IPS-NIHi7 (cell line): ENCODE measurements at regions not wholly inside any gene's neighbourhood (a gene's known extent, or its start where the extent isn't known, plus 50 kb on each side); places are given as distances from the start of the nearest gene placed in this dataset.
A peak's percentile ranks its signal among the peaks of the same experiment; 100 is the strongest.
"Not testable (repeated sequence)": the region's sequence is repeated elsewhere in the genome, so short reads cannot be mapped to it uniquely, and the experiment has no call there.

Experiments used
- DNase-seq: peaks from one replicate; pipeline ENCODE4 v3.0.0; 2012; ENCODE audit warnings: mixed read lengths; ENCODE audit errors: extremely low spot score

DNA sequence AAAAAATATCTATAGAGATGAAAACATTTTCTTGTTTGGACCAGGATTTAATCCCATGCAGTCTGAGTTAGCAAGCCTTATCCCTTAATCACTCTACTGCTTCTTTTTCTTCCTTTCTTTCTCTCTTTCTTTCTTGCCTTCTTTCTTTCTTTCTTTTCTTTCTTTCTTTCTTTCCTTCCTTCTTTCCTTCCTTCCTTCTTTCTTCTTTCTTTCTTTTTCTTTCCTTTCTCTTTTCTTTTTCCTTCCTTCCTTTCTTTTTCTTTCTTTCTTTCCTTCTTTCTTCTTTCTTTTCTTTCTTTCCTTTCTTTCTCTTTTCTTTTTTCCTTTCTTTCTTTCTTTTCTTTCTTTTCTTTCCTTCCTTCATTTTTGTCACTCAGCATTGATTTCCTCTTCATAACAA, 434.6 kb downstream of the FAT4 start:
- no peak for DNase-seq

DNA sequence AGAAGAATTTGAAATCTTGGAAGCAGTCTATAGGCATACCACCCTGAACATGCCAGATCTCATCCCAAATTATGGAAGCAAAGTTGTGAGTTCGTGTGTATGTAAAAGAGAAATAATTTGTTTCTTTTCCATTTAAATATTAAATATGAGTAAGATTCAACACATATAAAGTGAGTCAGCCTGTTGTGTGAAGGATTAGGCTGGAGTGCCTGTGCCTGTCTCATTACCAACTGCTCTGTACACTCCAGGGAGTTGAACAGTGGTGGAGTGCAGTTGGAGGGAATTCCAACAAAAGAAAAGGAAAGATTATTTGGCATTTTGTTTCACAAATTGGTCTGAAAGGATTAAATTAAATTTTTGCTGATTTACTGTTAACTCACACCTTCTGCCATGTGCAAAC, 435.6 kb downstream of the FAT4 start:
- DNase-seq: no peak

DNA sequence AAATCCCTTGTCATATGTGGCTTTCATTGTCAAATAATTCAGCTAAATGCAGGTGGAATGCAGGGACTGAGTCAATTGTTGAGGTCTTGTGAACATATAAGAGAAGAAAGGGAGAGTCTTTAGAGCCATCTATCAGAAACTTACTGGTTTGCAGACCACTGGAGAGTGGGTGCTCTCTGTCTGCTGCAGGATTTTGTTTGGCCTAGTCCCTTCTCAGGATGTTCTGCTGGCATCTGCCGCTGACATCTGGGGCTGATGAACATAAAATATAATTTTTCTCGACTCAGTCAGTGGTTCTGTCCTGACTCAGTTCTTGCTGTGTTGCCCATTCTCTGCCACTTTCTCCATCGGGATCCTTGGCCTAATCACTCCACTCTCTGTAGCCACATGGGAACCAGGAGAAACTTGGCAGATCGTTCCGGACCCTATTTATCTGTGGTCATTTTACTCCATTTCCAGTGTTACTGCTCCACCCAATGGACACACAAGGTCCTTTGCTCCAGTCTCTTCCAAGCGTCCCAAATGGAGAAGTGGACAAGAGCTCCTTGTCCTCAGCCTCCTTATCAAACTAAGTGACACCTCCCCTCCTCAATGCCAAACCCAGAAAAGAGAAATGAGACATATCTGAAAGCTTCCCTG, 436.2 kb downstream of the FAT4 start:
- peak; percentile 67 for DNase-seq

DNA sequence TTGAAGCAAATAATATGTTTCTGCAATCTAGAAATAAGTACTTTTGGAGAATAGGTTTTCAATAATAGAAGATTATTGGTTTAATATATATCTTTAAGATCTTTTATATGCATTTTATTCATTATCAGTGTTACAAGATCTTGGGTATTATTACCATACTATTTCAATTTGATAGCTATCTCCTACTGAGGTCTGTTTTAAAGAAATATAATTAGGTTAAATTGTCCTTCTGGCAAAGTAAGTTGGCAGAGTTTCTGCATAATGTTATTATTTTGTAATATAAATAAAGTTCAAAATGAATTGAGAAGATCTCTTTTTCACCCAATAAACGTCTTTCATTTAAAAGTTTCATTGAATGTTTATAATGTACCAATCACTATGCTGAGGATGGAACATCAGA, 443.7 kb downstream of the FAT4 start:
- no peak for DNase-seq

DNA sequence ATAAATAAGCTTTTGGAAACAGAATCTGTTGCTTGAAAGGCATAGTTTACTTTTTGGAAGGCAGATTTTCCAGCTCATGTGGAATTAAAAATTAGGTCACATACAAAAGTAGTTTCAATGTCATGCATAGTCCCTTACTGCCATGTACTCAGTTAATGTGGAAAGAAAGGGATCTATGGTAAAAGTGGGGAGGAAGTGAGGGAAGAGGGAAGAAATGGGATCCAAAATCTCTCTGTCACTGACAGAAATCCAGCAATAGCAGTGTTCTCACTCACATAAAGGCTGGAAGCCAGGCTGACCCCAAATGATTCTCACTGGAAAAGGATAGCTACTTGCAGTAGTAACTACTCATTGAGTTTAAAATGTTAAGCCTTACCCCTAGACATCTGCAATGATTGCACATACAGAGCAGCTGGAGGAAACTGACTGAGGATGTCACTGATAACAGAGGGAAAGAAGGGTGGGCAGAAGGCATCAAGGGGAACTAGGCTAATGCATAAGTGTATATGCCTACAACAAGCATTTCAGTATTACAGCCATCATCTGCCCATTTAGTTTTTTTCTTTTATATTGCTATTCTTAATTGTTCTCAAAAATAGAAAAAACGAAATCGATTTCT, 445.6 kb downstream of the FAT4 start:
- no peak for DNase-seq

DNA sequence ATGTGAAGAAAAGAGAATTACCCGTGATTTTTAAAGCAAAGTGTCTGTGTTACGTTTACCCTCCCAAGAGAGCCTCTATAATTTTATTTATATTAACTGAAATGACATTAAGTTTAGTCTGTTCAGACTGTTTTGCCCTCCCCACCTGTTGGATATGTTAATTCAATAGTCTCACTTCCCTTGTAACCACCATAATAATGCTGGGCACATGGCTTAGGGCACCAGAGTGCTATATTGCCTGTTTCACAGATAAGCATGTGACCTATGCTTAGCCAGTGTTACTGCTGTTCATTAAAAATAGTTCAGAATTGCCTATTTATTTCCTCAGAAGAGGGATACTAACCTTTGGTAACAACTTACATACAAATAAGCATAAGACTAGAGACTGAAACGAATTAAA, 446.2 kb downstream of the FAT4 start:
- no peak for DNase-seq

DNA sequence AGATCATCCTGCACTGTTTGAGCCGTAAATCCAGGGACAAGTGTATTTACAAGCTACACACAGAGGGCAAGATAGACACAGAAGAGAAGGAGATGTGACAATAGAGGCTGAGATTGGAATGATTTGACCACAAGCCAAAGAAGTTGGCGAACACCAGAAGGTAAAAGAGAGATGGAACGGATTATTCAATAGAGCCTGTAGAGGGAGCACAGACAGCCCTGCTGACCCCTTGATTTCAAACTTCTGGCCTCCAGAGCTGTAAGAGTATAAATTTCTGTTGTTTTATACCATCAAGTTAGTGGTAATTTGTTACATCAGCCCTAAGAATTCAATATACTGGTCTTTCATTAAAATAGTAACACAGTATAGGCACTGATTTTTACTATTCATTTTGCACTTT, 447.8 kb downstream of the FAT4 start:
- peak; percentile 22 for DNase-seq

DNA sequence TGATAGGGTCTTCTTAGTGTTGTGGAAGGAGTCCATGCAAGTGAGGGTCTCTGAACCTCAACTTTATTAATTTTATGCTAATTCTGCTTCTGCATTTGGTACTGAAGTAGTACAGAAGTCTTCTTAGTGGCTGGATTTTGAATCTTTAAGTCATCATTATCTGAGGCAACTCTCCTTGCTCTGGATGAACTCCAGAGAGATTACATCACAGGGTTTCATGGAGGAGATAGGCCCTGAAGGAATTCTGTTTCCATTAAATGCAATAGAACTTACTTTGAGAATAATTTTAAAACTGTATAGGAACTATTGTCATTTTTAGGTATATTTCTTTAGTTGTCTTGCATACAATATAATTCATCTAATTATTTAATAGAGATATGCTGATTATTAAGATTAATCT, 451.2 kb downstream of the FAT4 start:
- no peak for DNase-seq

DNA sequence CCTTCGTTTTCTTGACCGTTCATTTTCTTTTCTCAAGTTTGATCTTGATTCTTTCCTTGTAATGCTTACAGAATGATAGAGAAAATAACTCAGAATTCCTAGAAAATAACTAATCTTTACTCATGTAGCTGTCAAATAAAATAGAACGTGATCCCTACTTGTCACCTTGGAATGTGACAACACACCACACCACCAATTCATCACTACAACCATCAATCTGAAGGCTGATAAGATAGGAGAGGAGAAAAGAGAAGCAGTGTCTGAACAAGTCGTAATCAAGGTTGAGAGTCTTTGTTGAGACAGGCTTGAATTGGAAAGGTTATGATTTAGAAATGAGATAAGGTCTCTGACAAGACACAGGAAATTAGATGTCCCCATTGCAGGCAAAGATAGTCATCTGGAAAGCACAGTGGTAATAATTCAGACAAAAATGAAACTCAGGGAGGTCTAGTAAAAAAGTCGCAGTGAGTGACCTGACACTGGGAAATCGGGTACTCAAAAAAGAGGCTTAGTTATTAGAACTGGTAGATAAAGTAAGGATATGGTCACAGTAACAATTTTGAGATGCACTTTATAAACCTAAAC, 456.2 kb downstream of the FAT4 start:
- DNase-seq: no peak

DNA sequence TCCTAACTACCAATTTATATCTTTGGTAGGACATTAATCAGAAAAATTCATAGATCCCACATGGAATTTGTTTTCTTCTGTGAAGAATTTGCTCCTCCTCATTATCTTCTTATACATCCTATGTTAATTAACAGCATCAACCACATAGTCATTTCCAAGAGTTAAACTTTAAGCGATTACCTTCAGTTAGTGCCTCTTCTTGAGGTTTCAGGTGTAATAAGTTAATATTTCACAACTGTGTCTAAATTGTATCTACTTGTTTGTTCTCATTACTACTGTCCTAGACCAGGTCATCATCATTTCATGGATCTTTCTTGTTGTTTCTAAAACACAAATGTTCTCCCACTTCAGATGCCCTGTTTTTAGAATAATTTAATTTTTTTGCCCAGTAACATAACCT, 457.9 kb downstream of the FAT4 start:
- DNase-seq: no peak

DNA sequence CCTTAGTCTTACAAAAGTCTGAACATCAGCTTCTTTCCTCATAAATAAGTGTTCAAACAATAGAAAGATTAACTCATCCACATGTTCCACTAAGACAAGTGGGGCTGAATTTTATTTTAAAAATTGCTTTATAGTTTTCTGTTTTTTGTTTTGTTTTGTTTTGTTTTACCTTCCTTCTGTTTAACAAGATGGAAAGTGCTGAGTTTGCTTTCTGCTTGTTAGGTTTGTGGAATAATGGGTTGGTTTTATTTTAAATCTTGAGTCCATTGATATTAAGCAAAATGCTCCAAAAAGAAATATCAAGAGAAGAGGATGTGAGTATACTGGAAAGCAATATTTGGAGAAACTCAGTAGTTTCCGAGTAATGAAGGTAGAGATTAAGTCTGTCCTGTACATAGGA, 458.7 kb downstream of the FAT4 start:
- no peak for DNase-seq

DNA sequence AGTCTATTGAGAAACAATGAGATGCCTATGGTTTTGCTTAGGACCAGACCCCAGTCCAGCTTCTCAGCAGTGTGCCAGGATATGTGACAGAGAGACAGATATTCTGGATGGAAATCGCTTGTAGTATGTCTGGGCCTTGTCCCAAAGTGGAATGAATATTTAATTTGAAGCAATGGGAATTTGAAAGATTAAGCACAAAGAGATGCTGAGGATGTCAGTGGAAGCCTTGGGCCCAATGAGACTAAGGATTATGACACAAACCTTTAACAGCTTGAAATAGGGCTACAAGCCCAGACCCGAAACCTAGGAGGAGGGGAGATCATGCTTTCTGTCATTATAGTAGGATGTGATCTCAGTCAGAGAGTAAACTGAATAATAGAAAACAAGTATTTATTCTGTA, 459.2 kb downstream of the FAT4 start:
- no peak for DNase-seq

DNA sequence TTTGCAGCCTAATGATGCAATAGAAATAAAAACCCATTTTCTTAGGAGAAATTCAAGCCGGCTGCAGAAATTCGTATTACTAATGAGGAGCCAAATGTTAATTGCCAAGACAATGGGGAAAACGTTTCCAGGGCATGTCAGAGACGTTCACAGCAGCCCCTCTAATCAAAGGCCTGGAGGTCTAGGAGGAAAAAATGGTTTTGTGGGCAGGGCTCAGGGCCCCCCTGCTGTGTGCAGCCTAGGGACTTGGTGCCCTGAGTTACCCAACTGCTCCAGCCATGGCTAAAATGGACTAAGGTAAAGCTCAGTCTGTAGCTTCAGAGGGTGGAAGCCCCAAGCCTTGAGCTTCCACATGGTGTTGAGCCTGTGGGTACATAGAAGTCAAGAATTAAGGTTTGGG, 461.4 kb downstream of the FAT4 start:
- DNase-seq: no peak

DNA sequence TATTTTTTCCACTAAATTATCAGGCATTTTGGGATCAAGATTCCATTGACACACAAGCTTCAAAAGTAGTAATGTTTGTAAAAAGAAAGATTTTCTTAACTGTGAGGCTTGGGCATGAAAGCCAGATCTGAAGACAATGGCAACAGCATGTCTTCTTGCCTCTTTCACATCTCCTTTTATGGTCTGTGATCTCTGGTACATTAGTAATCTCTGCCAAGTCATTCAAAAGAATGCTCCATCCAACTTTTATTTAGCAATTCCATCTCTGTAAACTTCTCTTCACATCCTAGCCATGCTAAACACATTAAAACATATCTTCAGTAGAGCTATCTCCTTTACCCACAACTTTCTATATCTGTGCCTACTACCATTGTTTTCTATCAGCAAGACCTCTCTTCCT, 465.4 kb downstream of the FAT4 start:
- no peak for DNase-seq

DNA sequence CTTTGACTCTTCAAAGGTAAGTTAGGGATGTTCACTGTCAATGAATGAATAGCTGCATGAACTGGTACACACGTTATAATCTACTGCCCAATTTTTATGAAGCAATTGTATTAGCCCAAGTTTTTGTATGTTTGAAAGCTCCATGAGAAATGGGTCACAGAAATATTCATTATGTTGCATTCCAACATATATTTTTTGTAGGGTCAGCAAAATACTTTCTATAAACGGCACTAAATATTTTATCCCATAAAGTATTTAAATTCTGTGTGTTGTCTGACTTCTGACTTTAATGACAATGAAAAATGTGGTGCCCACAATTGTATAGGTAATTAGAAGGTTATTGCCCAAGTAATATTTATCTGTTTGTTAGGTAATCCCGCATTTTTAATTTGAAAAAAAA, 466.0 kb downstream of the FAT4 start:
- no peak for DNase-seq

DNA sequence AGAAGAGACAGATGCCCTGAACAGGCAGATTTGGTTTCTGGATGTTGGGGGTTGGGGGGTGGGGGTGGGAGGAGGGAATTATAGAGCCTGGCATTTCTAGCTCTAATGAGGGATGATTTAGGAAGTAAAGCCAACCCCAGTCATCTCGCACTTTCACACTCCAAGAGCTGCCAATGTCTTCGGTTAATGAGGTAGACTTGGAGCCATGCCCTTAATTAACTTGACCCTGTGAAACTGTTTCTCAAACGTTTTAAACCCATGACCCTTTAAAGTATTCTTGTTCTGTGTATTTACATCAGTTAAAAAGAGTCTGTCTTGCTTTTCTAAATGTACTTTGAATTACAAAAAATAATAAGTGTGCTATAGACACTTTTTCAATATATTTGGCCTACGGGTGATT, 466.9 kb downstream of the FAT4 start:
- no peak for DNase-seq

DNA sequence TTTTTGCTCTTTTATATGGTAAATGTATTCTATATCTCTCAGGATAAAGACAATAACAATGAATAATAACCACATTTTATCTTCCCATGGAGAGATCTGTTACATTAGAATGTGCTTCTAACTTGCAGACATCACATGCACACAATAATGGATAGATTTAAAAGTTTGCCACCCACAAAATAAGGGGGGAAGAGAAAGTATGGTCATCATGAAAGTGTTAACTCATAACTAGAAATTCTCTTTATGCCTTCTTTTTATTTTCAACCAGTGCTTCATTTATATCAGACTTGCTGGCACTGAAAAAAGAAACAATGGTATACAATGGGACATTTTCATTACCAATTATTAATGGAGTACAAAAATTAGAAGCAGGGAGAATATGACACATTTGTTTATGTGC, 470.0 kb downstream of the FAT4 start:
- no peak for DNase-seq

DNA sequence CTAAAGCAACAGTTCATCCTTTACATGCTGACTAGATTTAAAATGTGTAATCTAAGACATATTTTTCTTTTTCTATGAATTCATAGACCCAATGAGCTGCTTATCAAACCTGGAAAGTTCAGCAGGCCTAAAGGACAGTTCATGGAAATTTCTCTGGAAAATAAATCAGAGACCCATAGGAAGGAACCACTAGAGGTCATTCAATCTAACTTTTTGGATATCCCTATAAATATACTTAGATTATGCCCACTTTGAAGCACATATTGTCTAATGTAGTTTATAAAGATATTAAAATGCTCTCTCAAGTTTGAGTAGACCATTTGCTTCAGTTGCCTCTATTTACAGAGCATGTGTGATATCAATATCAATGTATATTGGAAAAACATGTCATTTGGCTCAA, 473.0 kb downstream of the FAT4 start:
- DNase-seq: no peak

DNA sequence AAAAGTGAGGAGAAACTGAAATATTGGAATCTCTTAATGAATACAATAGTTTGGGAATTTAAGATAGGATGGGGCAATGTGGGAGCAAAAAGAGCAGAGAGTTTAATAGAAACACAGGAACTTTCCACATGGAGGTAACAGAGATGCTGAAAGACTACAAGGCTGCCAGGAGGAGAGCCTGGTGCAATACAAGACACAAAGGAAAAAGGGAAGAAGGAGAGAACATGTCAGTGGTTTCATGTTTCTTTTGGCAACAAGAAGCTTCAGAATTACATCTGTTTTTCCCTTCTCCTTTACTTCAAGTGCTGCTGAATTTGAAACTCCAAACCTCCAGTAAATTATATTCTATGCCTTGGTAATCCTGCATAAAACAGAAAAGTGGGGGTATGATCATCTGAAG, 474.3 kb downstream of the FAT4 start:
- no peak for DNase-seq

DNA sequence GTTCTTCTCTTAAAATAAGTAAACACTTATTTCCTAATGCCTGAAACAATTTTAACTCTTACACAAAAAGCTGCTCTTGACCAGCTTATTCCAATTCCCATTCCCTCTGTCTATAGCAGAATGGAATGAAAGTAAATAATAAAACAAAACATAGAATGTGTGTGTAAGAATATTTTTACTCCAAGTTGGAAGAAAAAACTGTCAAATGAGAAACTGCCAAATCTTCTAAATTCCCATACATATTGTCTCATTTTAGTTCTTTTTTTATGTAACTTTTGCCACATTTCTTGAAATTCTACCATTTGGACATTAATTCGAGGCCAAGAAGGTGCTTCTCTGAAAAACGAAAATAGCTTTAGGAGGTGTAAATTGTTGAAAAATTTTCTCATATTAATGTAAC, 477.1 kb downstream of the FAT4 start:
- DNase-seq: no peak

DNA sequence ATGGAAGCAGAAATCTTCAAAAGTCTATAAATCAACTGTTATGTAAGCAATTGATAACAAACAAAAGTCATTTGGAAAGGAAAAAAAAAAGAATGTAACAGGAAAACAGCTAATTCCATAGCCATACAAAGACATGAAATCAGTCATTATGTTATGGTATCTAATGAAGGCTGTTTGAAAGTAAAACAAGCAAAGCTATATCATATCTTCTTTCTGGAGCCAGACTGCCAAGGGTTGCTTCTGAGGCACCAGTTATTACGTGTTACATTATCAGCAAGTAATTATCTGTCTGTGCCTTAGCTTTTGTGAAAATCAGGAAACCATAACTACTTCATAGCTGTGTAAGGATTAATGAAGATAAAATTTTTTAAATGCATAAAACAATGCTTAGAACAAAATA, 480.2 kb downstream of the FAT4 start:
- DNase-seq: no peak

DNA sequence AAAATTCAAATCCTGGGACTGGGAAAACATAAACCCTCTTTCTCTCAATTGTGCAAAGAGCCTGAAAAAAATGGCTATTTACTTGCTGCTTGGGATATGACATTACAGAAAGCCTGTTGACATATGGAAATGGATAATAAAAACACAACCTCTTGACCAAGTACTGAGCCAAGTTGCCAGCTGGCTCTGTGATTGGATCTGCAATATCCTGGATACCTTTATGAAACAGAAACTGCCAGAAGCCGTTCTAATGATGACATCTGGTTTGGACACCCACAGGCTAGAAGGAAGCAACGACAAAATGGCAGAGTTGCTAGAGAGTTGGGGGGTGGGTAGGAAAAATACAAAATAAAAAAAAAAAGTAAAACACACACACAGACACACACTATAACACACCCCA, 481.4 kb downstream of the FAT4 start:
- no peak for DNase-seq

DNA sequence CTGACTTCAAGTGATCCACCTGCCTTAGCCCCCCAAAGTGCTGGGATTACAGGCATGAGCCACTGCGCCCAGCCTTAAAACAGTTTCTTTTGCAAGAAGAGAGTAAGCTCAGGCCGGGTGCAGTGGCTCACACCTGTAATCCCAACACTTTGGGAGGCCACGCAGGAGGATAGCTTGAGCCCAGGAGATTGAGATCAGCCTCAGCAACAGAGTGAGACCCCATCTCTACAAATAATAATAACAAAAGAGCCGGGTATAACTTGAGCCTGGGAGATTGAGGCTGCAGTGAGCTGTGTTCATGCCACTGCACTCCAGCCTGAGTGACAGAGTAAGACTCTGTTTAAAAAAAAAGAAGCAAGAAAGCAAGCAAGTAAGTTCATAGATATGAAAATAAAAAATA, 482.9 kb downstream of the FAT4 start:
- DNase-seq: not testable (repeated sequence)

DNA sequence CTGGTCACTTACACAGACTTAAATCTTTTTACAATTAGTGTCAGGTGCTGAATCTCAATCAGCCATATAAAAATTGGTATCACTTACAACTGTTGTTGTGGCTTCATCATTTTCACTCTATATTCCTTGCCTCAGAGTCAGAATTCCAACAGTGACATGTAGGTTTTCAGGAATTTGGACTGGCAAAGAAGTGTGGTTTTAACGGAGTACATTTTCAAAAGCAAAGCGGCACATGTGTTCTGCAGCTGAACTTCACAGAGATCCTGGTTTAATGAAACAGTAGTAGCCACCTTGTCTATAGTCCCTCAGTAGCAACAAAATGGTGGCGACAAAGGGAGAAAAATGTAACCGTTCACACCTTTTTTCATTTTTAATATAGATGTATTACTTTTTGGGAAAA, 486.6 kb downstream of the FAT4 start:
- no peak for DNase-seq
